Skeletal muscle tissue (tissue), 3 donors: ENCODE measurements at regions not wholly inside any gene's neighbourhood (a gene's known extent, or its start where the extent isn't known, plus 50 kb on each side); places are given as distances from the start of the nearest gene placed in this dataset.

Source experiments
- H3K27ac ChIP-seq: one replicate; pipeline ENCODE4 v1.7.0; 2013; ENCODE audit warnings: mild to moderate bottlenecking, low read depth, low read length, inconsistent platforms
- H3K27me3 ChIP-seq, 3 donors: one replicate each; pipeline ENCODE4 v1.7.0; 2013; ENCODE audit warnings: low read length in 3 of 3; ENCODE audit not compliant: control insufficient read depth in 3 of 3, insufficient read depth in 3 of 3
- H3K36me3 ChIP-seq, 3 donors: one replicate each; pipeline ENCODE4 v1.7.0; 2013; ENCODE audit warnings: low read length in 3 of 3; ENCODE audit not compliant: control insufficient read depth in 3 of 3, insufficient read depth in 3 of 3
- H3K4me1 ChIP-seq, 3 donors: one replicate each; pipeline ENCODE4 v1.7.0; 2013; ENCODE audit warnings: low read length in 3 of 3, mild to moderate bottlenecking in 3 of 3; ENCODE audit not compliant: control insufficient read depth in 3 of 3, insufficient read depth in 3 of 3
- H3K4me3 ChIP-seq, 3 donors: one replicate each; pipeline ENCODE4 v1.7.0; 2013; ENCODE audit warnings: low read length in 3 of 3
- H3K9ac ChIP-seq, 3 donors: one replicate each; pipeline ENCODE4 v1.7.0; 2013; ENCODE audit warnings: low read length in 3 of 3, mild to moderate bottlenecking in 3 of 3, moderate library complexity in 2 of 3, low read depth in 1 of 3
- H3K9me3 ChIP-seq, 3 donors: one replicate each; pipeline ENCODE4 v1.7.0; 2013; ENCODE audit warnings: low read length in 3 of 3; ENCODE audit not compliant: control insufficient read depth in 3 of 3
- donor health status: Osteomylitis.

- no peaks in the 10 kb centered on the region for H3K9me3 ChIP-seq
- no peaks in the 10 kb centered on the region for H3K4me1 ChIP-seq
- no peaks in the 10 kb centered on the region for H3K36me3 ChIP-seq
- no peak overlapping the region for H3K4me3 ChIP-seq
- H3K27me3 ChIP-seq, result no peaks in the 10 kb centered on the region
- no peak overlapping the region for H3K27ac ChIP-seq
- no peak overlapping the region for H3K9ac ChIP-seq
Observed at GRCh38 chr4:170325599-170325998, 235.8 kb upstream of the AADAT start.

- Histone ChIP-seq H3K9me3 (no peaks in the 10 kb centered on the region), H3K27me3 (no peaks in the 10 kb centered on the region), H3K36me3 (no peaks in the 10 kb centered on the region), H3K4me3 (no peak overlapping the region), H3K9ac (no peak overlapping the region), H3K27ac (no peak overlapping the region), H3K4me1 (no peaks in the 10 kb centered on the region)
Observed at GRCh38 chr4:170323623-170324022, 233.9 kb upstream of the AADAT start.

- H3K4me3 ChIP-seq, result no peak overlapping the region
- H3K9ac ChIP-seq, result no peak overlapping the region
- no peak overlapping the region for H3K27ac ChIP-seq
- no peaks in the 10 kb centered on the region for H3K9me3 ChIP-seq
- no peaks in the 10 kb centered on the region for H3K4me1 ChIP-seq
- no peaks in the 10 kb centered on the region for H3K36me3 ChIP-seq
- H3K27me3 ChIP-seq, result no peaks in the 10 kb centered on the region
Observed at GRCh38 chr4:170307182-170307581, 217.4 kb upstream of the AADAT start.

- H3K27me3 ChIP-seq, result no peaks in the 10 kb centered on the region
- H3K36me3 ChIP-seq, result no peaks in the 10 kb centered on the region
- no peak overlapping the region for H3K27ac ChIP-seq
- H3K9me3 ChIP-seq, result no peaks in the 10 kb centered on the region
- H3K4me3 ChIP-seq, result no peak overlapping the region
- no peaks in the 10 kb centered on the region for H3K4me1 ChIP-seq
- H3K9ac ChIP-seq, result no peak overlapping the region
Observed at GRCh38 chr4:170306208-170306607, 216.5 kb upstream of the AADAT start.

GRCh38 chr4:170305627-170306026, 215.9 kb upstream of the AADAT start:
- H3K27me3 ChIP-seq, result no peaks in the 10 kb centered on the region
- no peak overlapping the region for H3K27ac ChIP-seq
- H3K4me1 ChIP-seq, result no peaks in the 10 kb centered on the region
- H3K36me3 ChIP-seq, result no peaks in the 10 kb centered on the region
- H3K9me3 ChIP-seq, result no peaks in the 10 kb centered on the region
- H3K4me3 ChIP-seq, result no peak overlapping the region
- no peak overlapping the region for H3K9ac ChIP-seq

- Histone ChIP-seq H3K27ac (no peak overlapping the region), H3K9me3 (no peaks in the 10 kb centered on the region), H3K4me3 (no peak overlapping the region), H3K9ac (no peak overlapping the region), H3K27me3 (no peaks in the 10 kb centered on the region), H3K36me3 (no peaks in the 10 kb centered on the region), H3K4me1 (no peaks in the 10 kb centered on the region)
Observed at GRCh38 chr4:170281027-170281426, 191.3 kb upstream of the AADAT start.

GRCh38 chr4:170278460-170278859, 188.7 kb upstream of the AADAT start:
- no peaks in the 10 kb centered on the region for H3K9me3 ChIP-seq
- no peaks in the 10 kb centered on the region for H3K36me3 ChIP-seq
- H3K27ac ChIP-seq, result no peak overlapping the region
- H3K4me3 ChIP-seq, result no peak overlapping the region
- H3K9ac ChIP-seq, result no peak overlapping the region
- no peaks in the 10 kb centered on the region for H3K4me1 ChIP-seq
- H3K27me3 ChIP-seq, result no peaks in the 10 kb centered on the region

- no peaks in the 10 kb centered on the region for H3K36me3 ChIP-seq
- H3K27ac ChIP-seq, result no peak overlapping the region
- no peaks in the 10 kb centered on the region for H3K27me3 ChIP-seq
- H3K9ac ChIP-seq, result no peak overlapping the region
- H3K4me1 ChIP-seq, result no peaks in the 10 kb centered on the region
- no peak overlapping the region for H3K4me3 ChIP-seq
- H3K9me3 ChIP-seq, result no peaks in the 10 kb centered on the region
Observed at GRCh38 chr4:170274616-170275015, 184.9 kb upstream of the AADAT start.

- H3K27me3 ChIP-seq, result no peaks in the 10 kb centered on the region
Observed at GRCh38 chr4:170272959-170273358, 183.2 kb upstream of the AADAT start.

GRCh38 chr4:170271723-170272122, 182.0 kb upstream of the AADAT start:
- H3K9me3 ChIP-seq, result no peaks in the 10 kb centered on the region
- no peaks in the 10 kb centered on the region for H3K27me3 ChIP-seq
- no peak overlapping the region for H3K27ac ChIP-seq
- H3K4me3 ChIP-seq, result no peak overlapping the region
- H3K4me1 ChIP-seq, result no peaks in the 10 kb centered on the region
- no peaks in the 10 kb centered on the region for H3K36me3 ChIP-seq
- H3K9ac ChIP-seq, result no peak overlapping the region

More at GRCh38 chr4:170272959-170273358, 183.2 kb upstream of the AADAT start:
- no peak overlapping the region for H3K4me3 ChIP-seq
- no peaks in the 10 kb centered on the region for H3K4me1 ChIP-seq
- H3K36me3 ChIP-seq, result no peaks in the 10 kb centered on the region
- no peak overlapping the region for H3K27ac ChIP-seq
- H3K9me3 ChIP-seq, result no peaks in the 10 kb centered on the region
- H3K9ac ChIP-seq, result no peak overlapping the region

- Histone ChIP-seq H3K36me3 (no peaks in the 10 kb centered on the region), H3K9me3 (no peaks in the 10 kb centered on the region), H3K27ac (no peak overlapping the region), H3K9ac (no peak overlapping the region), H3K27me3 (no peaks in the 10 kb centered on the region), H3K4me1 (no peaks in the 10 kb centered on the region), H3K4me3 (no peak overlapping the region)
Observed at GRCh38 chr4:170270628-170271027, 180.9 kb upstream of the AADAT start.
